DND-41 (cell line): ENCODE measurements at regions not wholly inside any gene's neighbourhood (a gene's known extent, or its start where the extent isn't known, plus 50 kb on each side); places are given as distances from the start of the nearest gene placed in this dataset.

Source experiments
- CTCF ChIP-seq: IDR thresholded peaks from 2 replicates; pipeline ENCODE4 v1.5.1; 2012; ENCODE audit warnings: borderline replicate concordance, low read length, moderate library complexity, mild to moderate bottlenecking; ENCODE audit not compliant: poor library complexity, severe bottlenecking; ENCODE audit errors: extremely low read depth
- EZH2 ChIP-seq: IDR thresholded peaks from 3 replicates; pipeline ENCODE4 v1.6.1; 2012; ENCODE audit warnings: borderline replicate concordance, low read depth, mild to moderate bottlenecking, moderate library complexity, low read length, inconsistent platforms; ENCODE audit not compliant: severe bottlenecking

- TF ChIP-seq CTCF = no peak
- TF ChIP-seq EZH2 = no peak
These were observed 114.7 kb upstream of the EDNRA start for GRCh38 chr4:147366164-147366563.
